ENCODE measurements at regions not wholly inside any gene's neighbourhood (a gene's known extent, or its start where the extent isn't known, plus 50 kb on each side); places are given as distances from the start of the nearest gene placed in this dataset.

- no peak for TF ChIP-seq CTCF (IDR thresholded peaks at IDR 0.05)
- TF ChIP-seq POLR2A (IDR thresholded peaks at IDR 0.05): no peak
- TF ChIP-seq EP300 (IDR thresholded peaks at IDR 0.05; ENCODE audit: low read depth): no peak
- TF ChIP-seq POLR2AphosphoS5 (IDR thresholded peaks at IDR 0.05): no peak
These were observed 224.5 kb downstream of the TRIB2 start for GRCh38 chr2:12941203-12941602.
